Activated CD4-positive, CD25-positive, alpha-beta regulatory T cell (primary cell): ENCODE measurements at regions not wholly inside any gene's neighbourhood (a gene's known extent, or its start where the extent isn't known, plus 50 kb on each side); places are given as distances from the start of the nearest gene placed in this dataset.

ENCODE experiments used
- DNase-seq, 4 experiments: peaks; one replicate each; lab custom pipeline; 2025; lab: John Stamatoyannopoulos, UW

GRCh38 chr2:59665021-59665420 lies 888.4 kb downstream of the BCL11A start:
- no peak for DNase-seq

- DNase-seq: no peak
These were observed 891.2 kb downstream of the BCL11A start for GRCh38 chr2:59662127-59662861.

- no peak for DNase-seq
These were observed 893.2 kb downstream of the BCL11A start for GRCh38 chr2:59660262-59660661.

GRCh38 chr2:59658906-59659635 lies 894.4 kb downstream of the BCL11A start:
- no peak for DNase-seq

- no peak for DNase-seq
These were observed 897.6 kb downstream of the BCL11A start for GRCh38 chr2:59655809-59656208.

- no peak for DNase-seq
These were observed 898.7 kb downstream of the BCL11A start for GRCh38 chr2:59654710-59655109.

GRCh38 chr2:59653164-59653563 lies 900.3 kb downstream of the BCL11A start:
- no peak for DNase-seq

- DNase-seq: no peak
These were observed 922.7 kb downstream of the BCL11A start for GRCh38 chr2:59630789-59631188.

GRCh38 chr2:59627599-59627998 lies 925.9 kb downstream of the BCL11A start:
- DNase-seq: no peak

- no peak for DNase-seq
These were observed 930.7 kb downstream of the BCL11A start for GRCh38 chr2:59622599-59623308.

GRCh38 chr2:59604123-59604522 lies 949.3 kb downstream of the BCL11A start:
- no peak for DNase-seq

- DNase-seq: no peak
These were observed 958.7 kb downstream of the BCL11A start for GRCh38 chr2:59594671-59595222.

- DNase-seq: no peak
These were observed 962.7 kb downstream of the BCL11A start for GRCh38 chr2:59590798-59591197.

- no peak for DNase-seq
These were observed 963.6 kb downstream of the BCL11A start for GRCh38 chr2:59589881-59590280.

GRCh38 chr2:59588286-59588685 lies 965.2 kb downstream of the BCL11A start:
- no peak for DNase-seq

- no peak for DNase-seq
These were observed 967.3 kb downstream of the BCL11A start for GRCh38 chr2:59586176-59586575.

GRCh38 chr2:59585655-59586054 lies 967.8 kb downstream of the BCL11A start:
- no peak for DNase-seq

- DNase-seq: no peak
These were observed 968.5 kb downstream of the BCL11A start for GRCh38 chr2:59584958-59585357.

- no peak for DNase-seq
These were observed 970.2 kb downstream of the BCL11A start for GRCh38 chr2:59583173-59583765.

- no peak for DNase-seq
These were observed 975.1 kb downstream of the BCL11A start for GRCh38 chr2:59578349-59578748.

- no peak for DNase-seq
These were observed 978.3 kb downstream of the BCL11A start for GRCh38 chr2:59575191-59575590.

- no peak for DNase-seq
These were observed 981.2 kb downstream of the BCL11A start for GRCh38 chr2:59572227-59572626.
